Amygdala (tissue), 56 donors: ENCODE measurements at regions not wholly inside any gene's neighbourhood (a gene's known extent, or its start where the extent isn't known, plus 50 kb on each side); places are given as distances from the start of the nearest gene placed in this dataset.

Experiments
- DNase-seq, 56 donors: peaks; one replicate each; lab custom pipeline; 2025; lab: John Stamatoyannopoulos, UW

DNA sequence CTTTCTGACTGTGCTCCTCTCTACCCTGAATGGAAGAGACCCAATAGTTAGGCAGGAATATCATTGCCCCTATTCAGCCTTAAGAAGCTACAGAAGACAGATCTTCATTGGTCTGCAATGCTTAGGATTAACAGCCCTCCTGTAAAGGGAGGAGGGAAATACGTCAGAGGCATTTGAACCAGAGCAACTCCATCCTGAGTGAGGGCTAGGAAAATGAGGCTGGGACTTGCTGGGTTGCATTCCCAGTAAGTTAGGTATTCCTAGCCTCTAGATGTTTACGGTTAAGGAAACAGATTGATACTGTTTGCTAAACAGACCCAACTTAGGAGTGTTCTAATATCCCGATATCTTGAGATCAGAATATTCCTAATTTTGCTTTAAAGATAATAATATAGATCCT, 63.5 kb downstream of the PCDH18 start:
- DNase-seq, result no peak

- DNase-seq, result no peak
These were observed 64.8 kb downstream of the PCDH18 start for GRCh38 chr4:137467537-137467936.

DNA sequence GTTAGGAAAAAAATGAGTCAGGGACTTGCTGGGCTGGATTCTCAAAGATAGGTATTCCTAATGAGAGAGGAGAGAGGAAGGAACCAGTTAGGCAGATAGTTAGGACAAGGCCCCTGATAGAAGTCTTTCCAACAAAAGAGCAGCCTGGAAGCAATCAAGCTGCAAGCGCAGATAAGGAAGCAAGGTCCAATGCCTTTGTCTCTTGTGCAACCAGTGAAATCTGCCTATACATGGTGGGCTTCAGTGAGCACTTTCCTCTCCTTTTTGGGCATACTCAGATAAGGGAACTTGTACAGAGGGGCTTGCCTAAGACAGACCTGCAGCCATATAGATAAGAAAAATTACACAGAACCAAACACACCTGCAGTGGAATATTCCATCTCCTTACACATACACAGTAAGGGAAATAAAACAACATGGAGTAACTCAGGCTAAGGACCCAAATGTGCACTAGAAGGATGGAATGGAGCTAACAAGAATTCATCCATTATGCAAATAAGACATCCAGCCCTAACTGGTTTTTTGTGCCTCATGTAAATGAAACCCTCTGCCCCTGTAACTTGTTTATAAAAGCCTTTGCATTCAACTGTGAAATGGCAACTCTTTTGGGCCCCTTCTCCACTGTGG, 68.8 kb downstream of the PCDH18 start:
- no peak for DNase-seq

GRCh38 chr4:137455647-137456321, 76.5 kb downstream of the PCDH18 start:
- DNase-seq, result no peak

DNA sequence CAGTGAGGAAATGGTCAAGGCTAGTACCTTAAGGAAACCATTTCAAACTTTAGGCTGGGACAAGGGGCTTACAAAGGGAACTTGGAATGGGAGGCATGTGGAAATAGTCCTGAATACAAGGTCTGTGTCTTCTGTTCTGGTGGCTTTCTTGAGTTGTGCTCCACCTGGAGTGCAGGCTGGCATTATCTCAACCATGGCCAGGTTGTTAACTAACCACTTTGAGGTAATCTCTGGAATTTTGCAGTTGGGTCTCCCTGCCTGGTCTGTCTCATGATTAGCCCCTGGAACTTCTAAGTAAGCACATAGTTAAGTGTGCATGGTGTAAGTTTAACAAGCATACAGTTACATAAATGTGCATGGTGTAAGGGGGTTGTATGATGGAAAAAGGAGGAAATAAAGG, 77.5 kb downstream of the PCDH18 start:
- no peak for DNase-seq

DNA sequence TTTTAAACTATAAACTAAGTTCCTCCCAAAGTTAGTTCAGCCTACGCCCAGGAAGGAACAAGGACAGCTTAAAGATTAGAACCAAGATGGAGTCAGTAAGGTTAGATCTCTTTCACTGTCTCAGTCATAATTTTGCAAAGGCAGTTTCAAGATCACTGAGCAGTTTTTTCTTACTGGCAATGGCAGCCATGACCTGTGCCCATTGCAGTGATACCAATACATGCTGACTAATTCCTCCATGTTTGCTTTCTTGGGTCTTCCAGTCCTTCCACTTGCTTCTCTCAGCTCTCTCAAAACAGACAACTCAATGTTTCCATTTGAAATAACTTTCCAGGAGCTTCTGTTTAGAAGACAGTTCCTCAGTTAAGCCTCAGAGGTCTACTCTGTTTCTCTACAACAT, 79.5 kb downstream of the PCDH18 start:
- DNase-seq, result no peak

DNA sequence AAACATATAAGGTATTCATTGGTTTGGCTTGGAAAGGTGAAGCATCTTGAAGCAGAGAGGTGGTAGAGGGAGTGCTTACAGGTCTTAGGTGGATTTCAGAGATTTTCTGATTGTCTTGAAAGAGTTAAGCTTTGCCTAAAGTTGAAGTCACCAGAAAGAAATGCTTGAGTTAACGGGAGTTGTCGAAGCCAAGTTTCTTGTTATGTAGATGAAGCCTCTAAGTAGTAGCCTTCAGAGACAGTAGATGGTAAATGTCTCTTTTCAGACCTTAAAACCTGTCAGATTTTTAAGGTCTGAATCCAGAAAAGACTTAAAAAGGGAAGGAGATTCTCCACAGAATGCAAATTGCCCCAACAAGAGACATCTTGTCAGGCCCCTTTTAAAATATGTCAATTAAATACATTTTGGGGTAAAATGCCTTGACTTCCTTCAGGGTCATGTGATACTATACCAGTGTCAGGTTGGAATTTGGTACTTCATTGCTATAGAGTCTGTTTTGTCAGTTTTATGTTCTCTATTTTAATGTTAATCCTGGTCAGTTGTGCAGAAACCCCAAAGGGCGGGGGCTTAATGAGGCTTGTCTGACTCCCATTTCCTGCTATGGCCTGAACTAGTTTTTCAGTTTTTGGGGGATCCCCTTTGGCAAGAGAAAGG, 81.0 kb downstream of the PCDH18 start:
- DNase-seq, result no peak

- DNase-seq, result no peak
These were observed 83.9 kb downstream of the PCDH18 start for GRCh38 chr4:137448402-137448801.

DNA sequence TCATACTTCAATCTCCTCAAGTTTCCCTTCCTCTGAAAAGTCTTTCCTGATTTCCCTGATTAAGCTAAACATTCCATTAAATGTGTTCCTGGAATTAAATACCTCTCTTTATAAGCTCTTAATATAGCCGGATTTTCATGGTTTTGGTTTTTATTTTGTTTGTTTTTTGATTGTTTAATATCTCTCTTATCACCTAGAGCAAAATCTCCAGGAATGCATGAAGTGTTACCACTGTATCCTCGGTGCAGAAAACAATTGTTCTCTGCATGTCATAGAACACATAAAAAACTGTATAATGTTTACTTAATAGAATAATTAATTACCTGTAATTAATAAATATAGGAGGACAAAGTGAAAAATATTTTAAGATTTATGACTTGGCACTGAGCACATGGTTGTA, 86.2 kb downstream of the PCDH18 start:
- no peak for DNase-seq

DNA sequence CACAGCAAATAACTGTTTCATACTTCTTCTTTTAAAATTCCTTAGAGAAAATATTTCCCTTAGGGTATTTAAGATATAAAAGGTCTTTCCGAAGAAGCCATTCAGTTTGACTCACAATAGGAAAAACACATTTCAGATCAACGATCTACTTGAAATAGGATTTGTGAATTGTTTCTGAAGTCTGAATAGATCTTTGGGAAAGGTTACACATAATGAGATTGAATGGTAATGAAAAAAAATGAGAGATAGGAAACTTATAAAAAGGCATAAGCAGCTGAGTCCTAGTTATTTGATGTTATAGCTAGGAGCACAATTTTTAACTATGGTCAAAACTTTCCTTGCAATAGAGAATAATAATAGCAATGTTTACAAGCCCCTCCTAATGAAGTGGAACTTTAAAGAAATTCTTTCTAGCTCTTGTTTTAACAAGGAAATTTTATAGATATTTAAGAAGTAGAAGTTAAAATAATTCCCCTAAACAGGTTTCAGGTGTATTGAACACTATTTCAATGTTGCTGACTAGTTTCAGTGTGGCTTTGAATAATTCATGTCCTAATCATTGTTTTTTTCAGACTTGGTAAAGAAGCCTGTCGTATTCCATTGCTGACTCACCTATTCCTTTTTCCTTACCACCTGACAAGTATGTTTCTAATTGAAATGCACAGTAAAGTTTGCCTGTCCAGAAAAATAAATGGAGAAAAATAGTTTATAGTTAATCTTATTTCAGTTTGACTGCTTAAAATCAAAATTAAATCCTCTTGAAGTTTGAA, 89.1 kb downstream of the PCDH18 start:
- DNase-seq, result no peak

- no peak for DNase-seq
These were observed 99.6 kb downstream of the PCDH18 start for GRCh38 chr4:137432446-137433311.

DNA sequence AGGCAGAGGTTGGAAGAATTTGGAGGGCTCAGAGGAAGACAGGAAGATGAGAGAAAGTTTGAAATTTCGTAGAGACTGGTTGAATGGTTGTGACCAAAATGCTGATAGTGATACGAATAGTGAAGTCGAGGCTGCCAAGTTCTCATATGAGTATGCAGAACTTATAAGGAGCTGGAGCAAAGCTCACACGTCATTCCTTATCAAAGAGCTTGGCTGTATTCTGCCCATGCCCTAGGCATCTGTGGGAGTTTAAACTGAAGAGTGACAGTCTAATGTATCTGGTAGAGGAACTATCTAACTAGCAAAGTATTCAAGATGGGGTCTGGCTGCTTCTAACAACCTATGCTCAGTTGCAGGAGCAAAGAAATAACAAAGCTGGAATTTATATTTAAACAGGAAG, 102.1 kb downstream of the PCDH18 start:
- no peak for DNase-seq

DNA sequence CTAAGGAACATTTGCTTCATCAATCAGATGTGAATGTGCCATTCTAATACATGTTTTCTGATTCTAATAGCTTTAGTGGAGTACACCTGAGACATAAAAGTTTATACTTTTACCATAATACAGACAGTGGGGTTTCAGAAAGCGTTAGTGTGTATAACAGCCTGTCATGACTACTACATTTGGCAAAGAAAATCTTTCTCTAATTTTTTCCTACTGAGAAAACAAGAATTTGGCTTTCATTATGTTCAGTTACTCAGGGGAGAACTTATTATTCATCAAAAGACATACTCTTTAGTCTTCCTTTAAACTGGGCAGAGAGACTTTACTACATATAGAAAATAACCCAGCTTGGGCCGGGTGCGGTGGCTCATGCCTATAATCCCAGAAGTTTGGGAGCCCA, 104.9 kb downstream of the PCDH18 start:
- no peak for DNase-seq

DNA sequence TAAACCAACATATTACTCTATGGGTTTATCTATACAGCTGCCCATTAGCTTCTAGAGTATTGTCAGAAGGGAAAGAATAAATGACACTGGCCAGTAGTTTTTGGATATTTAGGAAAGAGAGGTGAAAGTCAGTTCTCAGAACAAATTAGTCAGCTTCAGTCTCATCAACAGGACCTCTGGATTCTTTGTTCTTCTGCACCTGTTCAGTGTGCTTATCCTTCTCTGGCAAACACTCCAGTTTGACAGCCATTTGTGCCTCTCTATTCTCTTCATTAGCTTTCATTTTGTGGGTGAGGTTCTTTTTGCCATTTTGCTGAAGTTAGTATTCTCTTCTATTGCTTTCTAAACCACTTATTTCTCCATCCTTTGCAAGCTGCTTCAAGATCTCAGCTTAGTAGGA, 107.0 kb downstream of the PCDH18 start:
- no peak for DNase-seq

- DNase-seq, result no peak
These were observed 109.6 kb downstream of the PCDH18 start for GRCh38 chr4:137422666-137423065.

- no peak for DNase-seq
These were observed 110.5 kb downstream of the PCDH18 start for GRCh38 chr4:137421796-137422195.

DNA sequence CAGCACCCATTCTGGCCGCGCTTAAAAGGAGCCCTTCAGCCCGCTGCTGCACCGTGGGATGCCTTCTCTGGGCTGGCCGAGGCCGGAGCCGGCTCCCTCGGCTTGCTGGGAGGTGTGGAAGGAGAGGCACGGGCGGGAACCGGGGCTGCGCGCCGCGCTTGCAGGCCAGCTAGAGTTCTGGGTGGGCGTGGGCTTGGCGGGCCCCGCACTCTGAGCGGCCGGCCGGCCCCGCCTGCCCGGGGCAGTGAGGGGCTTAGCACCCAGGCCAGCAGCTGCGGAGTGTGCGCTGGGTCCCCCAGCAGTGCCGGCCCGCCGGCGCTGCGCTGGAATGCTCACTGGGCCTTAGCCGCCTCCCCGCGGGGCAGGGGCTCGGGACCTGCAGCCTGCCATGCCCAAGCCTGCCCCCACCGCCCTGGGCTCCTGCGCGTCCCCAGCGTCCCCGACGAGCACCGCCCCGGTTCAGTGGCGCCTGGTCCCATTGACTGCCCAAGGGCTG, 111.3 kb downstream of the PCDH18 start:
- DNase-seq, result no peak

GRCh38 chr4:137417676-137418075, 114.6 kb downstream of the PCDH18 start:
- no peak for DNase-seq

DNA sequence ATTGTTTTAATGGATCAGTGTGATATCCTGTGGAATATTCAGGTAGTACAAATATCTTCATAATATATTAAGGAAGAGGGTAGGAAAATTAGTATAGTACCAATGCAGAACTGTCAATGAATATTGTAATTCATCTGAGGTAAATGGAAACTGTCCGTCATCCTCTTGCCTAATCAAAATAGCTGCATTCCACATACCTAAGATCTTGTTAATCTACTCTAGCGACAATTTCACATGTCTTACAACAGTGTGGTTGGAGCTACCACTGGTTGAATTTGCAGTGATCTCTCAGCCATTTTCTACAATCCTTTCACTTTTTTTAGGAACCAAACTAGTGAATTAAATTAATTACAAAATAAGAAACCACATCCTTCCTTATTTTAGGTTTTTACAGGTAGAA, 117.5 kb downstream of the PCDH18 start:
- no peak for DNase-seq

DNA sequence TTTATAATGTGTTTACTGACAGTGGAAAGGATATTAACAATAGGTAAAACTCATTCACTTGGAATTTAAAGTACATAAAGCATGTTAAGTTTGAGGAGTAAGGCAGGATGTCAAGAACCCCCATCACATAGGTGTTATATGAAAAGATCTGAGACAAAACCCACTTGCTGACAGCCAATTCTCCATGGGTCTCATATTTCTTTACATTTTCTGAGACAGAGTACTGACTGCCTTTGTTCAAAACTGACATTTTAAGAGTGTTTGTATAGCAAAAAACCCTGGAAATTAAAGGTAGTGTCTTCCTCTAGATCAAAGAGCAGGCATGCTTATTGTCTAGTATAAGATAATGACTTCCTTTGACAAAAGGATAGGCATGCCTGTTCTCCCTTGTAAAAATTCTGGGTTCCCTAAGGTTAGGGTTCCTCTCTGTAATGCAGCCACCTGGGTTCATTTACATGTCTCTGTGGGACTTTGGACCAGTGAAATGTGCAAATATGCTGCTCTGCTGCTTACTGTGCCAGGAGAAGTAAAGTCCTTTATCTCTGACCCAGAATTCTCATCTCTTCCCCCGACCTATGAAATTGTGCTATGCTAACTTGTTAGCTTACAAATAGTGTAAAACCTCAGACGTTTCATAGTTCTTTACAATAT, 123.6 kb downstream of the PCDH18 start:
- DNase-seq, result no peak
